H1 (cell line): ENCODE measurements at regions not wholly inside any gene's neighbourhood (a gene's known extent, or its start where the extent isn't known, plus 50 kb on each side); places are given as distances from the start of the nearest gene placed in this dataset.

Experiments used
- ATF3 ChIP-seq: IDR thresholded peaks from 2 replicates; pipeline ENCODE4 v1.6.1; 2011; ENCODE audit warnings: low read depth, mild to moderate bottlenecking, low read length; ENCODE audit not compliant: insufficient read depth
- BACH1 ChIP-seq: IDR thresholded peaks from 2 replicates; pipeline ENCODE4 v1.6.1; 2012; ENCODE audit warnings: low read length, improper control_type of control experiment
- CBX8 ChIP-seq: fragments of 300-800, 300-1000 bp; sonication (generic); IDR thresholded peaks from 2 replicates; pipeline ENCODE4 v1.7.1; 2016; ENCODE audit warnings: low read depth, low read length, borderline replicate concordance
- CHD7 ChIP-seq: fragments of 300-600 bp; sonication (generic); IDR thresholded peaks from 2 replicates; pipeline ENCODE4 v1.7.1; 2012; ENCODE audit warnings: low read length, moderate library complexity, mild to moderate bottlenecking, inconsistent platforms; ENCODE audit not compliant: insufficient replicate concordance
- SRF ChIP-seq: IDR thresholded peaks from 2 replicates; pipeline ENCODE4 v1.6.1; 2011; ENCODE audit warnings: mild to moderate bottlenecking, low read depth, low read length, moderate library complexity

- TF ChIP-seq CHD7 (no peak), BACH1 (no peak), CBX8 (no peak), SRF (no peak), ATF3 (no peak)
These were observed 219.7 kb upstream of the PKP2 start (continued) for GRCh38 chr12:33116284-33116683.
